ENCODE measurements at regions not wholly inside any gene's neighbourhood (a gene's known extent, or its start where the extent isn't known, plus 50 kb on each side); places are given as distances from the start of the nearest gene placed in this dataset.

DNA sequence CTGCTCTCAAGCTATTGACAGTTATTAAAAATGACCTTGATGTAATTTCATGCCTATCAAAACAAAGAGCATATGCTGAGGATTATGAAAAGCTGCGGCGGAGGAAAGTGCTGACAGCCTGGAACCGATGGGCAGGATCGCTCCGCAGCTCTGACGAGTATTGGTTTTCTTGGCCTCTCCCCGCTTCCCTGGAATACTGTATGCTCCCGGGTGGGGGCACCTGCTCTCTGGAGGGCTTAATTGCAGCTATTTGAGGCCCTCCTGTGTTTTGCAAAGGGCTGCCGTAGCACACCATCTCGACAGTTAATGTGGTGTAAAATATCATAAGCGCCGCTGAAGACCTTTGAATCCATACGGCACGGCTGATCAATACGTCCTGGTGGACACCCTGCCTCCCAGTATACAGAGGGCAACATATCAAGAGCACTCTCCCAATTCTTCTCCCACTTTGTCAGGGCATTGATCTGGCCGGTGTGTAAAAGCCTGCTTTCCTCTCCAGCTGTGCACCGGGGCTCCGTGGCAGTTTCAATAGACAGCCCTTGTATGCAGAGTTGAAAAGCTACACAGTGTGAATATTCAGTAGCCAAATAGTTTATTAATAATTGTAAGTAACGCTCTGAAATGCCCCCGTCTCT, 662.4 kb downstream of the GALR1 start:
- TF ChIP-seq, protein P1, sequence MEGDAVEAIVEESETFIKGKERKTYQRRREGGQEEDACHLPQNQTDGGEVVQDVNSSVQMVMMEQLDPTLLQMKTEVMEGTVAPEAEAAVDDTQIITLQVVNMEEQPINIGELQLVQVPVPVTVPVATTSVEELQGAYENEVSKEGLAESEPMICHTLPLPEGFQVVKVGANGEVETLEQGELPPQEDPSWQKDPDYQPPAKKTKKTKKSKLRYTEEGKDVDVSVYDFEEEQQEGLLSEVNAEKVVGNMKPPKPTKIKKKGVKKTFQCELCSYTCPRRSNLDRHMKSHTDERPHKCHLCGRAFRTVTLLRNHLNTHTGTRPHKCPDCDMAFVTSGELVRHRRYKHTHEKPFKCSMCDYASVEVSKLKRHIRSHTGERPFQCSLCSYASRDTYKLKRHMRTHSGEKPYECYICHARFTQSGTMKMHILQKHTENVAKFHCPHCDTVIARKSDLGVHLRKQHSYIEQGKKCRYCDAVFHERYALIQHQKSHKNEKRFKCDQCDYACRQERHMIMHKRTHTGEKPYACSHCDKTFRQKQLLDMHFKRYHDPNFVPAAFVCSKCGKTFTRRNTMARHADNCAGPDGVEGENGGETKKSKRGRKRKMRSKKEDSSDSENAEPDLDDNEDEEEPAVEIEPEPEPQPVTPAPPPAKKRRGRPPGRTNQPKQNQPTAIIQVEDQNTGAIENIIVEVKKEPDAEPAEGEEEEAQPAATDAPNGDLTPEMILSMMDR (IDR thresholded peaks at IDR 0.05), result no peak
- TF ChIP-seq POLR2AphosphoS5 (IDR thresholded peaks at IDR 0.05) (no peak), POLR2A (IDR thresholded peaks at IDR 0.05) (no peak)
